Progenitor cell of endocrine pancreas (in vitro differentiated cells): ENCODE measurements at regions not wholly inside any gene's neighbourhood (a gene's known extent, or its start where the extent isn't known, plus 50 kb on each side); places are given as distances from the start of the nearest gene placed in this dataset.

Source experiments
- DNase-seq: peaks from one replicate; pipeline ENCODE4 v3.0.0; 2021; ENCODE audit warnings: low spot score; ENCODE audit not compliant: unreplicated experiment
- H3K27ac Mint-ChIP-seq: 2 replicates; pipeline ENCODE4 v1.8.0; 2021; ENCODE audit warnings: mild to moderate bottlenecking, moderate library complexity, mixed read lengths
- H3K27me3 Mint-ChIP-seq: 2 replicates; pipeline ENCODE4 v1.8.0; 2021; ENCODE audit warnings: mixed read lengths
- H3K36me3 Mint-ChIP-seq: 2 replicates; pipeline ENCODE4 v1.8.0; 2022; ENCODE audit warnings: mixed read lengths; ENCODE audit not compliant: insufficient read depth
- H3K4me1 Mint-ChIP-seq: 2 replicates; pipeline ENCODE4 v1.8.0; 2021; ENCODE audit warnings: low read depth, mixed read lengths
- H3K4me3 Mint-ChIP-seq: 2 replicates; pipeline ENCODE4 v1.8.0; 2021; ENCODE audit warnings: low read depth, mild to moderate bottlenecking, moderate library complexity, mixed read lengths
- H3K9me3 Mint-ChIP-seq: 2 replicates; pipeline ENCODE4 v1.8.0; 2021; ENCODE audit warnings: low read depth, mixed read lengths
- TF ChIP-seq, protein P1 (sequence below): fragments of 200-600 bp; sonication (generic); IDR thresholded peaks from one replicate; pipeline ENCODE4 v1.5.0; 2021; ENCODE audit warnings: antibody characterized with exemption, mild to moderate bottlenecking; ENCODE audit not compliant: unreplicated experiment

DNA sequence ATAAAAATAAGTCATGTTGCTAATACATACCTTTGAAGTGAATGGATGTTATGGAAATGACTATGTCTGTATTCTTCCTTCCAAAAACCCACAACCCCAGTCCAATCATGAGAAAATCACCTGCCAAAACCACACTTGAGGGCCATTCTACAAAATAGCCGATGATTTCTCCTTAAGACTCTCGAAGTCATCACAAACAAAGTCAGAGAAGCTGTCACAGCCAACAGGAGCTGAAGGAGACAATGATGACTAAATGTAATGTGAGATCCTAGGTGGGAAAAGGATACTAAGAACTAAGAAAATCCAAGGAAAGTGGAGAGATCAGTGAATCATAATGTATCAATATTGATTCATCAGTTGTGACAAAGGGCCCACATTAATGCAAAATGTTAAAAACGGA lies 432.9 kb upstream of the DYNLRB2 start:
- no peak overlapping the region for H3K4me3 Mint-ChIP-seq

DNA sequence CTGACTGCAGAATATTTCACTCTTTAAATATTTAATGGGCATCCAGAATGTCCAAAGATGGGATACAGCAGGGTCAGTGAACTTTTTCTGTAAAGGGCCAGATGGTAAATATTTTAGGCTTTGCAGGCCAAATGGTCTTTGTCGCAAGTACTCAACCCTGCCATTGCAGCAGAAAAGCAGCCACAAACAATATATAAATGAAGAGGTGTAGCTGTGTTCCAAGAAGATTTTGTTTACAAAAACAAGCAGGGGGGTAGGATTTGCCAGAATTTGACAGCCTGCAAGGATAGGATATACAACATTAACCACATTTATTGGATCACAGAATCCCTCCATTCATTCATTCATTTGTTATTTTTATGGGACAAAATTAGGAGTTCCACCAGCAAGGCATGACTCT lies 435.0 kb upstream of the DYNLRB2 start:
- Mint-ChIP-seq H3K4me1 (peaks cover 5% of the 10 kb centered on the region), H3K27ac (no peak overlapping the region), H3K36me3 (no peaks in the 10 kb centered on the region), H3K4me3 (no peak overlapping the region), H3K27me3 (peaks cover 15% of the 10 kb centered on the region), H3K9me3 (no peaks in the 10 kb centered on the region)
- no peak for DNase-seq
- TF ChIP-seq, protein P1, sequence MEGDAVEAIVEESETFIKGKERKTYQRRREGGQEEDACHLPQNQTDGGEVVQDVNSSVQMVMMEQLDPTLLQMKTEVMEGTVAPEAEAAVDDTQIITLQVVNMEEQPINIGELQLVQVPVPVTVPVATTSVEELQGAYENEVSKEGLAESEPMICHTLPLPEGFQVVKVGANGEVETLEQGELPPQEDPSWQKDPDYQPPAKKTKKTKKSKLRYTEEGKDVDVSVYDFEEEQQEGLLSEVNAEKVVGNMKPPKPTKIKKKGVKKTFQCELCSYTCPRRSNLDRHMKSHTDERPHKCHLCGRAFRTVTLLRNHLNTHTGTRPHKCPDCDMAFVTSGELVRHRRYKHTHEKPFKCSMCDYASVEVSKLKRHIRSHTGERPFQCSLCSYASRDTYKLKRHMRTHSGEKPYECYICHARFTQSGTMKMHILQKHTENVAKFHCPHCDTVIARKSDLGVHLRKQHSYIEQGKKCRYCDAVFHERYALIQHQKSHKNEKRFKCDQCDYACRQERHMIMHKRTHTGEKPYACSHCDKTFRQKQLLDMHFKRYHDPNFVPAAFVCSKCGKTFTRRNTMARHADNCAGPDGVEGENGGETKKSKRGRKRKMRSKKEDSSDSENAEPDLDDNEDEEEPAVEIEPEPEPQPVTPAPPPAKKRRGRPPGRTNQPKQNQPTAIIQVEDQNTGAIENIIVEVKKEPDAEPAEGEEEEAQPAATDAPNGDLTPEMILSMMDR = no peak

More for the DNA sequence above, 432.9 kb upstream of the DYNLRB2 start:
- Mint-ChIP-seq H3K27ac (no peak overlapping the region), H3K9me3 (no peaks in the 10 kb centered on the region), H3K27me3 (peaks cover 15% of the 10 kb centered on the region), H3K36me3 (no peaks in the 10 kb centered on the region), H3K4me1 (peaks cover 5% of the 10 kb centered on the region)
- DNase-seq = no peak
- TF ChIP-seq, protein P1 = no peak

DNA sequence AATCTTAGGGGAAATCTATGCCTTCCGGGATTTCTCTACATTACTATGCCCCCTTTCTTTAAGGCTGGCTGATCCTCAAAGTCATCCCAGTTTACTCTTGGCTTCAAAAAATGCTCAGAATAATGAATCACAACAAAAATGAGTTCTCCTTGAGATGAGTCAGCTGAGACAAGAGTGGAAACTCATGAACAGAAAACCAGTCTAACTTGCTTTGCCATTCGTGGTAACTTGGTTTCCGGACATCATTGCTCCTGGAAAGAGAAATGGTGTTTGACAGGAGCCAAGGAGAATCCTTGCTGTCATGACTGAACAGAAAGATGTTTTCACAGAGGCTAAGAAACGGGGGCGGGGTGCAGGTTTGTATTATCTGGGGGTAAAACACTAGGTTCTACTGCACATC lies 435.6 kb upstream of the DYNLRB2 start:
- H3K4me3 Mint-ChIP-seq = no peak overlapping the region
- peaks cover 5% of the 10 kb centered on the region for H3K4me1 Mint-ChIP-seq
- H3K9me3 Mint-ChIP-seq = no peaks in the 10 kb centered on the region
- no peaks in the 10 kb centered on the region for H3K36me3 Mint-ChIP-seq
- TF ChIP-seq, protein P1 = no peak
- no peak overlapping the region for H3K27ac Mint-ChIP-seq
- peaks cover 15% of the 10 kb centered on the region for H3K27me3 Mint-ChIP-seq
- DNase-seq = no peak

- Mint-ChIP-seq H3K36me3 (no peaks in the 10 kb centered on the region), H3K9me3 (no peaks in the 10 kb centered on the region), H3K4me3 (no peak overlapping the region), H3K27me3 (peaks cover 15% of the 10 kb centered on the region), H3K27ac (no peak overlapping the region), H3K4me1 (peaks cover 2% of the 10 kb centered on the region)
- DNase-seq = no peak
- TF ChIP-seq, protein P1 = no peak
These were observed 436.4 kb upstream of the DYNLRB2 start for GRCh38 chr16:80104401-80104800.

DNA sequence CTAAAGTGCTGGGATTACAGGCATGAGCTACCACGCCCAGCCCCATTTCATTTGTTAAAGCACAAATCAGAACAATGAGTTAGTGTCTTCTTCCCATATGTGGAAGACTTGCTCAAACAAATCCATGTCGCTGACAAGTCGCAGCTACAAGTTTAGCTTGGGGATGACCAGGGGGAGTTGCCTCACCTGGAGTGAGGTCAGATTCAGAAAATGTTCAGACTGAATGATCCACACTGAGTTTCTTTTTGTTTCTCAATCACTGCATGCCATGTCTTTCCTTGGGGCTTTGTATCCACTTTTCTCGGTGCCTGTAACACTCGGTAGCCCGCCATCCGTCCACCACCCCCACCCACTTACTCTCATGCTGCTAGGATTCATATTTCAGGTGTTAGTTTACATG lies 437.3 kb upstream of the DYNLRB2 start:
- Mint-ChIP-seq H3K9me3 (no peaks in the 10 kb centered on the region), H3K4me1 (peaks cover 2% of the 10 kb centered on the region), H3K27ac (no peak overlapping the region), H3K4me3 (no peak overlapping the region), H3K27me3 (peaks cover 15% of the 10 kb centered on the region), H3K36me3 (no peaks in the 10 kb centered on the region)
- TF ChIP-seq, protein P1 = no peak
- DNase-seq = no peak
